ENCODE measurements at regions not wholly inside any gene's neighbourhood (a gene's known extent, or its start where the extent isn't known, plus 50 kb on each side); places are given as distances from the start of the nearest gene placed in this dataset.

DNA sequence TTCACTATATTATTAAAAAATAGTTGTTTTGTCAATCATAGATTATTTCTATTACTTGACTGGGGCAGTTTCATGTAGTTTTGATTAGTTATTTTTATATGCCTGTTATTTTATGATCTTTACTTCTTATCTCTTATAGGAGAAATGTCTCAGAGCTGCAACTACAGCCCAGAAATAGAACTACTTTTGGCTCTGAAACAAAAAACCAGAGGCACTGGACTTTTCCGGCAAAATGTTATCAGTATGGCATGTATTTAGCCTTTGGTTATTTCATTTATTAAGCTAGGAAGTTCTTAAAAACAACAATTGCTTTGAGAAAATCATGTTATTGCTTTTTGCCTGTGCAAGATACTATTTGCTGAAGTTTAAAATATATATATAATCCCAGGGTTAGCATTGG, 566.5 kb downstream of the ANKRD50 start:
- TF ChIP-seq, protein P1, sequence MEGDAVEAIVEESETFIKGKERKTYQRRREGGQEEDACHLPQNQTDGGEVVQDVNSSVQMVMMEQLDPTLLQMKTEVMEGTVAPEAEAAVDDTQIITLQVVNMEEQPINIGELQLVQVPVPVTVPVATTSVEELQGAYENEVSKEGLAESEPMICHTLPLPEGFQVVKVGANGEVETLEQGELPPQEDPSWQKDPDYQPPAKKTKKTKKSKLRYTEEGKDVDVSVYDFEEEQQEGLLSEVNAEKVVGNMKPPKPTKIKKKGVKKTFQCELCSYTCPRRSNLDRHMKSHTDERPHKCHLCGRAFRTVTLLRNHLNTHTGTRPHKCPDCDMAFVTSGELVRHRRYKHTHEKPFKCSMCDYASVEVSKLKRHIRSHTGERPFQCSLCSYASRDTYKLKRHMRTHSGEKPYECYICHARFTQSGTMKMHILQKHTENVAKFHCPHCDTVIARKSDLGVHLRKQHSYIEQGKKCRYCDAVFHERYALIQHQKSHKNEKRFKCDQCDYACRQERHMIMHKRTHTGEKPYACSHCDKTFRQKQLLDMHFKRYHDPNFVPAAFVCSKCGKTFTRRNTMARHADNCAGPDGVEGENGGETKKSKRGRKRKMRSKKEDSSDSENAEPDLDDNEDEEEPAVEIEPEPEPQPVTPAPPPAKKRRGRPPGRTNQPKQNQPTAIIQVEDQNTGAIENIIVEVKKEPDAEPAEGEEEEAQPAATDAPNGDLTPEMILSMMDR (IDR thresholded peaks at IDR 0.05): no peak
- no peak for TF ChIP-seq MXI1 (IDR thresholded peaks at IDR 0.05; ENCODE audit: low read depth, low read length)

Measured in SK-N-SH (cell line).